HEK293 (cell line): ENCODE measurements at regions not wholly inside any gene's neighbourhood (a gene's known extent, or its start where the extent isn't known, plus 50 kb on each side); places are given as distances from the start of the nearest gene placed in this dataset.

Experiments
- OSR2 ChIP-seq: fragments of 450-650 bp; formaldehyde crosslinking; IDR thresholded peaks from 2 replicates; pipeline ENCODE4 v1.5.1; 2016; ENCODE audit warnings: missing biosample characterization, missing genetic modification characterization
- SCRT2 ChIP-seq: fragments of 450-650 bp; formaldehyde crosslinking; IDR thresholded peaks from 2 replicates; pipeline ENCODE4 v1.5.1; 2016; ENCODE audit warnings: missing biosample characterization, missing genetic modification characterization
- TRIM28 ChIP-seq: IDR thresholded peaks from 2 replicates; pipeline ENCODE4 v1.6.1; 2011; ENCODE audit warnings: low read length, control low read depth, borderline replicate concordance
- ZNF221 ChIP-seq: fragments of 450-650 bp; formaldehyde crosslinking; IDR thresholded peaks from 2 replicates; pipeline ENCODE4 v1.5.1; 2017; ENCODE audit warnings: missing biosample characterization, missing genetic modification characterization, borderline replicate concordance
- ZNF423 ChIP-seq: fragments of 450-650 bp; formaldehyde crosslinking; IDR thresholded peaks from 2 replicates; pipeline ENCODE4 v1.5.1; 2016; ENCODE audit warnings: missing biosample characterization, missing genetic modification characterization
- ZNF549 ChIP-seq: fragments of 450-650 bp; IDR thresholded peaks from 2 replicates; pipeline ENCODE4 v1.5.1; 2018; ENCODE audit warnings: missing biosample characterization, missing genetic modification characterization, mild to moderate bottlenecking, inconsistent platforms, moderate library complexity
- ZNF596 ChIP-seq: fragments of 450-650 bp; IDR thresholded peaks from 2 replicates; pipeline ENCODE4 v1.5.0; 2018; ENCODE audit warnings: missing biosample characterization, mild to moderate bottlenecking, missing genetic modification characterization, moderate library complexity
- ZNF658 ChIP-seq: fragments of 450-650 bp; formaldehyde crosslinking; IDR thresholded peaks from 2 replicates; pipeline ENCODE4; 2016; ENCODE audit warnings: missing biosample characterization, missing genetic modification characterization
- ZNF677 ChIP-seq: fragments of 450-650 bp; IDR thresholded peaks from 2 replicates; pipeline ENCODE4 v1.5.0; 2018; ENCODE audit warnings: missing biosample characterization, mild to moderate bottlenecking, missing genetic modification characterization, moderate library complexity
- ZNF76 ChIP-seq: fragments of 450-650 bp; formaldehyde crosslinking; IDR thresholded peaks from 2 replicates; pipeline ENCODE4; 2016; ENCODE audit warnings: low read depth, missing biosample characterization, missing genetic modification characterization, borderline replicate concordance
- ZNF785 ChIP-seq: fragments of 450-650 bp; formaldehyde crosslinking; IDR thresholded peaks from 2 replicates; pipeline ENCODE4 v1.5.1; 2016; ENCODE audit warnings: missing biosample characterization, missing genetic modification characterization
- TF ChIP-seq, protein P1 (sequence below): fragments of 450-650 bp; formaldehyde crosslinking; IDR thresholded peaks from 2 replicates; pipeline ENCODE4 v1.5.1; 2016; ENCODE audit warnings: missing biosample characterization, missing genetic modification characterization, borderline replicate concordance
- TF ChIP-seq, protein P2 (sequence below): fragments of 450-650 bp; formaldehyde crosslinking; IDR thresholded peaks from 2 replicates; pipeline ENCODE4 v1.5.1; 2016; ENCODE audit warnings: missing biosample characterization, missing genetic modification characterization, low read depth
- TF ChIP-seq, protein P3 (sequence below): fragments of 450-650 bp; formaldehyde crosslinking; IDR thresholded peaks from 2 replicates; pipeline ENCODE4 v1.5.1; 2016; ENCODE audit warnings: missing biosample characterization, missing genetic modification characterization, borderline replicate concordance
- TF ChIP-seq, protein P4 (sequence below): fragments of 450-650 bp; formaldehyde crosslinking; IDR thresholded peaks from 2 replicates; pipeline ENCODE4 v1.5.1; 2016; ENCODE audit warnings: missing biosample characterization, missing genetic modification characterization
- TF ChIP-seq, protein P5 (sequence below): fragments of 450-650 bp; formaldehyde crosslinking; IDR thresholded peaks from 2 replicates; pipeline ENCODE4; 2016; ENCODE audit warnings: missing biosample characterization, missing genetic modification characterization
- TF ChIP-seq, protein P6 (sequence below): fragments of 450-650 bp; formaldehyde crosslinking; IDR thresholded peaks from 2 replicates; pipeline ENCODE4 v1.5.1; 2016; ENCODE audit warnings: missing biosample characterization, missing genetic modification characterization, low read depth
- TF ChIP-seq, protein P7 (sequence below): fragments of 450-650 bp; formaldehyde crosslinking; IDR thresholded peaks from 2 replicates; pipeline ENCODE4 v1.5.1; 2016; ENCODE audit warnings: missing biosample characterization, missing genetic modification characterization
- TF ChIP-seq, protein P8 (sequence below): fragments of 450-650 bp; formaldehyde crosslinking; IDR thresholded peaks from 2 replicates; pipeline ENCODE4 v1.5.1; 2016; ENCODE audit warnings: missing biosample characterization, missing genetic modification characterization, borderline replicate concordance

DNA sequence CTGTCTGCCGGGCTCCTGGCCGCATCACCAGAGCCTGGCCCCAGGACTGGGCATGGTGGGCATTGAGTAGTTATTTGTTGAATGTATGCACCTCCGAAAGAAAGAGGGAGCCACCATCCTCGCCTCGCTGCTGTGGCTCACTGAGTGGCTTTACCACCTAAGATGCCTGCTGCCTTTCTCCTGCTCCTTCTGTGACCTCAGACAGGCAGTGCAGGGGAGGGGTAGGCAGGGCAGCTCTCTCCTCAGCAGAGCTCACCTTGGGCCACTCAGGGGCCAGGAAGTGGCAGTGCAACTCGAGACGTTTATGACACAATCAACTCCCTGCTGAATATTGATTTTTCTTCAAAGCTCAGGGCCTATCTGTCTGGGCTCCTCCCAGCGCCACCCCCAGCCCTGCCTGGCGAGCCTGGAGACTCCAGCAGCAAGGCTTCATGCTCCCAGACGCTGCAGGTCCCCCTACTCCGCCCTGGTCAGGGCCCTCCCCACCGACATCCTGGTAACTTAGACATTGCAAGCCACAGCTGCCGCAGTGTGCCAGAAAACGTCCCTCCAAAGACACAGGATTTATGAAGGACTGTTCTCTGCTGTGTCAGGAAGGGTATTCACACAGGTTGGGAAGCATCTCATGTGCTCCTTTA is 84.3 kb upstream of the DIO3 start (continued):
- TF ChIP-seq, protein P1, sequence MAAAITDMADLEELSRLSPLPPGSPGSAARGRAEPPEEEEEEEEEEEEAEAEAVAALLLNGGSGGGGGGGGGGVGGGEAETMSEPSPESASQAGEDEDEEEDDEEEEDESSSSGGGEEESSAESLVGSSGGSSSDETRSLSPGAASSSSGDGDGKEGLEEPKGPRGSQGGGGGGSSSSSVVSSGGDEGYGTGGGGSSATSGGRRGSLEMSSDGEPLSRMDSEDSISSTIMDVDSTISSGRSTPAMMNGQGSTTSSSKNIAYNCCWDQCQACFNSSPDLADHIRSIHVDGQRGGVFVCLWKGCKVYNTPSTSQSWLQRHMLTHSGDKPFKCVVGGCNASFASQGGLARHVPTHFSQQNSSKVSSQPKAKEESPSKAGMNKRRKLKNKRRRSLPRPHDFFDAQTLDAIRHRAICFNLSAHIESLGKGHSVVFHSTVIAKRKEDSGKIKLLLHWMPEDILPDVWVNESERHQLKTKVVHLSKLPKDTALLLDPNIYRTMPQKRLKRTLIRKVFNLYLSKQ (tag by site-specific recombination), result no peak
- no peak for TF ChIP-seq ZNF423 (tag by site-specific recombination)
- peak; percentile 72 for TF ChIP-seq OSR2
- TF ChIP-seq, protein P2, sequence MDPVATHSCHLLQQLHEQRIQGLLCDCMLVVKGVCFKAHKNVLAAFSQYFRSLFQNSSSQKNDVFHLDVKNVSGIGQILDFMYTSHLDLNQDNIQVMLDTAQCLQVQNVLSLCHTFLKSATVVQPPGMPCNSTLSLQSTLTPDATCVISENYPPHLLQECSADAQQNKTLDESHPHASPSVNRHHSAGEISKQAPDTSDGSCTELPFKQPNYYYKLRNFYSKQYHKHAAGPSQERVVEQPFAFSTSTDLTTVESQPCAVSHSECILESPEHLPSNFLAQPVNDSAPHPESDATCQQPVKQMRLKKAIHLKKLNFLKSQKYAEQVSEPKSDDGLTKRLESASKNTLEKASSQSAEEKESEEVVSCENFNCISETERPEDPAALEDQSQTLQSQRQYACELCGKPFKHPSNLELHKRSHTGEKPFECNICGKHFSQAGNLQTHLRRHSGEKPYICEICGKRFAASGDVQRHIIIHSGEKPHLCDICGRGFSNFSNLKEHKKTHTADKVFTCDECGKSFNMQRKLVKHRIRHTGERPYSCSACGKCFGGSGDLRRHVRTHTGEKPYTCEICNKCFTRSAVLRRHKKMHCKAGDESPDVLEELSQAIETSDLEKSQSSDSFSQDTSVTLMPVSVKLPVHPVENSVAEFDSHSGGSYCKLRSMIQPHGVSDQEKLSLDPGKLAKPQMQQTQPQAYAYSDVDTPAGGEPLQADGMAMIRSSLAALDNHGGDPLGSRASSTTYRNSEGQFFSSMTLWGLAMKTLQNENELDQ (tag by site-specific recombination), result no peak
- TF ChIP-seq SCRT2, result peak; percentile 80
- TF ChIP-seq, protein P3, sequence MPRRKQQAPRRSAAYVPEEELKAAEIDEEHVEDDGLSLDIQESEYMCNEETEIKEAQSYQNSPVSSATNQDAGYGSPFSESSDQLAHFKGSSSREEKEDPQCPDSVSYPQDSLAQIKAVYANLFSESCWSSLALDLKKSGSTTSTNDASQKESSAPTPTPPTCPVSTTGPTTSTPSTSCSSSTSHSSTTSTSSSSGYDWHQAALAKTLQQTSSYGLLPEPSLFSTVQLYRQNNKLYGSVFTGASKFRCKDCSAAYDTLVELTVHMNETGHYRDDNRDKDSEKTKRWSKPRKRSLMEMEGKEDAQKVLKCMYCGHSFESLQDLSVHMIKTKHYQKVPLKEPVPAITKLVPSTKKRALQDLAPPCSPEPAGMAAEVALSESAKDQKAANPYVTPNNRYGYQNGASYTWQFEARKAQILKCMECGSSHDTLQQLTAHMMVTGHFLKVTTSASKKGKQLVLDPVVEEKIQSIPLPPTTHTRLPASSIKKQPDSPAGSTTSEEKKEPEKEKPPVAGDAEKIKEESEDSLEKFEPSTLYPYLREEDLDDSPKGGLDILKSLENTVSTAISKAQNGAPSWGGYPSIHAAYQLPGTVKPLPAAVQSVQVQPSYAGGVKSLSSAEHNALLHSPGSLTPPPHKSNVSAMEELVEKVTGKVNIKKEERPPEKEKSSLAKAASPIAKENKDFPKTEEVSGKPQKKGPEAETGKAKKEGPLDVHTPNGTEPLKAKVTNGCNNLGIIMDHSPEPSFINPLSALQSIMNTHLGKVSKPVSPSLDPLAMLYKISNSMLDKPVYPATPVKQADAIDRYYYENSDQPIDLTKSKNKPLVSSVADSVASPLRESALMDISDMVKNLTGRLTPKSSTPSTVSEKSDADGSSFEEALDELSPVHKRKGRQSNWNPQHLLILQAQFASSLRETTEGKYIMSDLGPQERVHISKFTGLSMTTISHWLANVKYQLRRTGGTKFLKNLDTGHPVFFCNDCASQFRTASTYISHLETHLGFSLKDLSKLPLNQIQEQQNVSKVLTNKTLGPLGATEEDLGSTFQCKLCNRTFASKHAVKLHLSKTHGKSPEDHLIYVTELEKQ (tag by site-specific recombination), result no peak; the same call in 1 of the 2 replicates
- no peak for TF ChIP-seq ZNF596 (tag by site-specific recombination)
- TF ChIP-seq ZNF677 (tag by site-specific recombination), result no peak
- TF ChIP-seq ZNF76 (tag by site-specific recombination), result no peak
- TF ChIP-seq, protein P4, sequence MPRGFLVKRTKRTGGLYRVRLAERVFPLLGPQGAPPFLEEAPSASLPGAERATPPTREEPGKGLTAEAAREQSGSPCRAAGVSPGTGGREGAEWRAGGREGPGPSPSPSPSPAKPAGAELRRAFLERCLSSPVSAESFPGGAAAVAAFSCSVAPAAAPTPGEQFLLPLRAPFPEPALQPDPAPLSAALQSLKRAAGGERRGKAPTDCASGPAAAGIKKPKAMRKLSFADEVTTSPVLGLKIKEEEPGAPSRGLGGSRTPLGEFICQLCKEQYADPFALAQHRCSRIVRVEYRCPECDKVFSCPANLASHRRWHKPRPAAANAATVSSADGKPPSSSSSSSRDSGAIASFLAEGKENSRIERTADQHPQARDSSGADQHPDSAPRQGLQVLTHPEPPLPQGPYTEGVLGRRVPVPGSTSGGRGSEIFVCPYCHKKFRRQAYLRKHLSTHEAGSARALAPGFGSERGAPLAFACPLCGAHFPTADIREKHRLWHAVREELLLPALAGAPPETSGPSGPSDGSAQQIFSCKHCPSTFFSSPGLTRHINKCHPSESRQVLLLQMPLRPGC, result no peak
- TF ChIP-seq ZNF658 (tag by site-specific recombination), result no peak
- no peak for TF ChIP-seq ZNF549
- TF ChIP-seq, protein P5, sequence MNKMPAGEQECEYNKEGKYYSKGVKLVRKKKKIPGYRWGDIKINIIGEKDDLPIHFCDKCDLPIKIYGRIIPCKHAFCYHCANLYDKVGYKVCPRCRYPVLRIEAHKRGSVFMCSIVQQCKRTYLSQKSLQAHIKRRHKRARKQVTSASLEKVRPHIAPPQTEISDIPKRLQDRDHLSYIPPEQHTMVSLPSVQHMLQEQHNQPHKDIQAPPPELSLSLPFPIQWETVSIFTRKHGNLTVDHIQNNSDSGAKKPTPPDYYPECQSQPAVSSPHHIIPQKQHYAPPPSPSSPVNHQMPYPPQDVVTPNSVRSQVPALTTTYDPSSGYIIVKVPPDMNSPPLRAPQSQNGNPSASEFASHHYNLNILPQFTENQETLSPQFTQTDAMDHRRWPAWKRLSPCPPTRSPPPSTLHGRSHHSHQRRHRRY (tag by site-specific recombination), result no peak
- no peak for TF ChIP-seq ZNF221 (tag by site-specific recombination)
- TF ChIP-seq, protein P6, sequence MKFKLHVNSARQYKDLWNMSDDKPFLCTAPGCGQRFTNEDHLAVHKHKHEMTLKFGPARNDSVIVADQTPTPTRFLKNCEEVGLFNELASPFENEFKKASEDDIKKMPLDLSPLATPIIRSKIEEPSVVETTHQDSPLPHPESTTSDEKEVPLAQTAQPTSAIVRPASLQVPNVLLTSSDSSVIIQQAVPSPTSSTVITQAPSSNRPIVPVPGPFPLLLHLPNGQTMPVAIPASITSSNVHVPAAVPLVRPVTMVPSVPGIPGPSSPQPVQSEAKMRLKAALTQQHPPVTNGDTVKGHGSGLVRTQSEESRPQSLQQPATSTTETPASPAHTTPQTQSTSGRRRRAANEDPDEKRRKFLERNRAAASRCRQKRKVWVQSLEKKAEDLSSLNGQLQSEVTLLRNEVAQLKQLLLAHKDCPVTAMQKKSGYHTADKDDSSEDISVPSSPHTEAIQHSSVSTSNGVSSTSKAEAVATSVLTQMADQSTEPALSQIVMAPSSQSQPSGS (tag by site-specific recombination), result no peak; the same call in 1 of the 2 replicates
- TF ChIP-seq TRIM28, result peak; percentile 41
- TF ChIP-seq, protein P7, sequence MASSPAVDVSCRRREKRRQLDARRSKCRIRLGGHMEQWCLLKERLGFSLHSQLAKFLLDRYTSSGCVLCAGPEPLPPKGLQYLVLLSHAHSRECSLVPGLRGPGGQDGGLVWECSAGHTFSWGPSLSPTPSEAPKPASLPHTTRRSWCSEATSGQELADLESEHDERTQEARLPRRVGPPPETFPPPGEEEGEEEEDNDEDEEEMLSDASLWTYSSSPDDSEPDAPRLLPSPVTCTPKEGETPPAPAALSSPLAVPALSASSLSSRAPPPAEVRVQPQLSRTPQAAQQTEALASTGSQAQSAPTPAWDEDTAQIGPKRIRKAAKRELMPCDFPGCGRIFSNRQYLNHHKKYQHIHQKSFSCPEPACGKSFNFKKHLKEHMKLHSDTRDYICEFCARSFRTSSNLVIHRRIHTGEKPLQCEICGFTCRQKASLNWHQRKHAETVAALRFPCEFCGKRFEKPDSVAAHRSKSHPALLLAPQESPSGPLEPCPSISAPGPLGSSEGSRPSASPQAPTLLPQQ (tag by site-specific recombination), result no peak
- TF ChIP-seq ZNF785 (tag by site-specific recombination), result no peak
- TF ChIP-seq, protein P8, sequence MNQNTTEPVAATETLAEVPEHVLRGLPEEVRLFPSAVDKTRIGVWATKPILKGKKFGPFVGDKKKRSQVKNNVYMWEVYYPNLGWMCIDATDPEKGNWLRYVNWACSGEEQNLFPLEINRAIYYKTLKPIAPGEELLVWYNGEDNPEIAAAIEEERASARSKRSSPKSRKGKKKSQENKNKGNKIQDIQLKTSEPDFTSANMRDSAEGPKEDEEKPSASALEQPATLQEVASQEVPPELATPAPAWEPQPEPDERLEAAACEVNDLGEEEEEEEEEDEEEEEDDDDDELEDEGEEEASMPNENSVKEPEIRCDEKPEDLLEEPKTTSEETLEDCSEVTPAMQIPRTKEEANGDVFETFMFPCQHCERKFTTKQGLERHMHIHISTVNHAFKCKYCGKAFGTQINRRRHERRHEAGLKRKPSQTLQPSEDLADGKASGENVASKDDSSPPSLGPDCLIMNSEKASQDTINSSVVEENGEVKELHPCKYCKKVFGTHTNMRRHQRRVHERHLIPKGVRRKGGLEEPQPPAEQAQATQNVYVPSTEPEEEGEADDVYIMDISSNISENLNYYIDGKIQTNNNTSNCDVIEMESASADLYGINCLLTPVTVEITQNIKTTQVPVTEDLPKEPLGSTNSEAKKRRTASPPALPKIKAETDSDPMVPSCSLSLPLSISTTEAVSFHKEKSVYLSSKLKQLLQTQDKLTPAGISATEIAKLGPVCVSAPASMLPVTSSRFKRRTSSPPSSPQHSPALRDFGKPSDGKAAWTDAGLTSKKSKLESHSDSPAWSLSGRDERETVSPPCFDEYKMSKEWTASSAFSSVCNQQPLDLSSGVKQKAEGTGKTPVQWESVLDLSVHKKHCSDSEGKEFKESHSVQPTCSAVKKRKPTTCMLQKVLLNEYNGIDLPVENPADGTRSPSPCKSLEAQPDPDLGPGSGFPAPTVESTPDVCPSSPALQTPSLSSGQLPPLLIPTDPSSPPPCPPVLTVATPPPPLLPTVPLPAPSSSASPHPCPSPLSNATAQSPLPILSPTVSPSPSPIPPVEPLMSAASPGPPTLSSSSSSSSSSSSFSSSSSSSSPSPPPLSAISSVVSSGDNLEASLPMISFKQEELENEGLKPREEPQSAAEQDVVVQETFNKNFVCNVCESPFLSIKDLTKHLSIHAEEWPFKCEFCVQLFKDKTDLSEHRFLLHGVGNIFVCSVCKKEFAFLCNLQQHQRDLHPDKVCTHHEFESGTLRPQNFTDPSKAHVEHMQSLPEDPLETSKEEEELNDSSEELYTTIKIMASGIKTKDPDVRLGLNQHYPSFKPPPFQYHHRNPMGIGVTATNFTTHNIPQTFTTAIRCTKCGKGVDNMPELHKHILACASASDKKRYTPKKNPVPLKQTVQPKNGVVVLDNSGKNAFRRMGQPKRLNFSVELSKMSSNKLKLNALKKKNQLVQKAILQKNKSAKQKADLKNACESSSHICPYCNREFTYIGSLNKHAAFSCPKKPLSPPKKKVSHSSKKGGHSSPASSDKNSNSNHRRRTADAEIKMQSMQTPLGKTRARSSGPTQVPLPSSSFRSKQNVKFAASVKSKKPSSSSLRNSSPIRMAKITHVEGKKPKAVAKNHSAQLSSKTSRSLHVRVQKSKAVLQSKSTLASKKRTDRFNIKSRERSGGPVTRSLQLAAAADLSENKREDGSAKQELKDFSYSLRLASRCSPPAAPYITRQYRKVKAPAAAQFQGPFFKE, result no peak
